Erythroblast (primary cell): ENCODE measurements at regions not wholly inside any gene's neighbourhood (a gene's known extent, or its start where the extent isn't known, plus 50 kb on each side); places are given as distances from the start of the nearest gene placed in this dataset.
A peak's percentile ranks its signal among the peaks of the same experiment; 100 is the strongest.

Source experiments
- DNase-seq, 2 experiments: peaks; one replicate each; lab custom pipeline; 2025; lab: John Stamatoyannopoulos, UW
- GATA1 ChIP-seq: IDR thresholded peaks from 2 replicates; pipeline ENCODE4 v1.6.1; 2011; ENCODE audit warnings: low read depth, mild to moderate bottlenecking, control low read depth, low read length, moderate library complexity
- POLR2A ChIP-seq: IDR thresholded peaks from 2 replicates; pipeline ENCODE4 v1.6.1; 2011; ENCODE audit warnings: mild to moderate bottlenecking, low read length

DNA sequence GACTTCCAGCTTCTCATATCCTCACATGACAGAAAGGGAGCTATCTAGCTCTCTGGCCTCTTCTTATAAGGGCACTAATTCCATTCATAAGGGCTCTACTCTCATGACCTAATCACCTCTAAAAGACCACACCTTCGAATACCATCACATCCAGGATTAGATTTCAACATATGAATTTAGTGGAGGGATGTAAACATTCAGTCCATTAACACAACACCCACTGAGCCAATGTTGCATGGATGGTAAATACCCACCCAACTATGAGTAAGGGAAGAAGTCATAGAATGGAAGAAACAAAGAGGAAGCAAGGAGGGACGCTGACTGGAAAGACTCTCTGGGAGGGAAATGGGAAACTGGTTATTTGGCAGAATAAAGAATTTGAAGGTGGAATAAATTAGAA lies 112.6 kb upstream of the CCDC112 start:
- TF ChIP-seq POLR2A (no peak), GATA1 (no peak)
- no peak for DNase-seq

- no peak for TF ChIP-seq GATA1
- no peak for TF ChIP-seq POLR2A
- DNase-seq: no peak
These were observed 106.5 kb upstream of the CCDC112 start for GRCh38 chr5:115402822-115403577.

- DNase-seq: no peak
- TF ChIP-seq POLR2A (no peak), GATA1 (no peak)
These were observed 105.6 kb upstream of the CCDC112 start for GRCh38 chr5:115402092-115402491.

- no peak for DNase-seq
- no peak for TF ChIP-seq POLR2A
- TF ChIP-seq GATA1: no peak
These were observed 102.3 kb upstream of the CCDC112 start for GRCh38 chr5:115398719-115399118.

- TF ChIP-seq POLR2A (no peak), GATA1 (no peak)
- DNase-seq: no peak
These were observed 100.2 kb upstream of the CCDC112 start for GRCh38 chr5:115396688-115397087.

GRCh38 chr5:115396081-115396480 lies 99.6 kb upstream of the CCDC112 start:
- DNase-seq: no peak
- TF ChIP-seq POLR2A (no peak), GATA1 (no peak)

GRCh38 chr5:115394531-115394930 lies 98.1 kb upstream of the CCDC112 start:
- DNase-seq: no peak
- TF ChIP-seq GATA1 (no peak), POLR2A (no peak)

- no peak for TF ChIP-seq POLR2A
- TF ChIP-seq GATA1: no peak
- no peak for DNase-seq
These were observed 96.8 kb upstream of the CCDC112 start for GRCh38 chr5:115393239-115393638.

DNA sequence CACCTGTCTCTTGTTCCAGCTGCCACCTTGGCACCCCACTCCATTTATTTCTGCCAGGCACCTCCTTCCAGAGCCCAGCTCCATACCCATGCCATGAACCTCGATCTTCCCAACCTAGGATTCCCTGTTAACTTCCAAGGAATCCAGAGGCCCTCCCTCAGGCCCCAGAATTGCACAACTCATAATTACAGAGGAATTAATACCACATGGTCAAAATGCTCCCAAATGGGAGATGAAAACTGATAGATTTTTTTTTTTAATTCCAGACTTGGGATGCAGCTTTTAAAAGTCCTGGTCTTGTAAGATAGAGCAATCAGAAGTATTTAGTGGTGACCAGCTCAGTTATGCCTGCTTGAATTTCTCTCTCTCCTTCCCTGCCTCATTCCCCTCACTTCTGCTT lies 96.2 kb upstream of the CCDC112 start:
- TF ChIP-seq POLR2A: no peak
- no peak for TF ChIP-seq GATA1
- DNase-seq: no peak

DNA sequence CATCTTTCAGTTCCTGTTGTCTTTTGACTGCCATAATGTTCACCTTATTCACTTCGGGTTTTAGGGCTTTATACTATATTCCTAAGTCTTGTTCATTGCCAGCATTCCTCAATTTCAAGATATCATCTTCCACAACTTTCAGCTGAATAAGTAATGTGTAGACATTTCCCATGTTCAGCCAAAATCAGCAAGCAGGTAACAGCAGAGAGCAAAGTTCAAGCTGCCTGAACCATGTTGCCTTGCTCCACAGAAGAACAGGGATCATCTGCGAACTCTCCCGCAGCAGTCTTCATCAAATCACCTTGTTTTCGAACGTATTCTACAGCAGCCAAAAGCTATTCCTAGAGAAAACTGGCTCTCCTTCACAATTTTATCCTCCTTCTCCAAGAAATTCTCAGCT lies 95.3 kb upstream of the CCDC112 start:
- DNase-seq: no peak
- no peak for TF ChIP-seq GATA1
- no peak for TF ChIP-seq POLR2A

GRCh38 chr5:115389799-115390382 lies 93.4 kb upstream of the CCDC112 start:
- no peak for TF ChIP-seq GATA1
- TF ChIP-seq POLR2A: no peak
- peak; percentile 6 to 28 for DNase-seq

- TF ChIP-seq GATA1 (no peak), POLR2A (no peak)
- peak in 1 of 2 experiments; percentile 28 for DNase-seq
These were observed 92.8 kb upstream of the CCDC112 start for GRCh38 chr5:115389034-115389798.

GRCh38 chr5:115388240-115388639 lies 91.8 kb upstream of the CCDC112 start:
- DNase-seq: peak in 1 of 2 experiments; percentile 4
- TF ChIP-seq POLR2A (no peak), GATA1 (no peak)

DNA sequence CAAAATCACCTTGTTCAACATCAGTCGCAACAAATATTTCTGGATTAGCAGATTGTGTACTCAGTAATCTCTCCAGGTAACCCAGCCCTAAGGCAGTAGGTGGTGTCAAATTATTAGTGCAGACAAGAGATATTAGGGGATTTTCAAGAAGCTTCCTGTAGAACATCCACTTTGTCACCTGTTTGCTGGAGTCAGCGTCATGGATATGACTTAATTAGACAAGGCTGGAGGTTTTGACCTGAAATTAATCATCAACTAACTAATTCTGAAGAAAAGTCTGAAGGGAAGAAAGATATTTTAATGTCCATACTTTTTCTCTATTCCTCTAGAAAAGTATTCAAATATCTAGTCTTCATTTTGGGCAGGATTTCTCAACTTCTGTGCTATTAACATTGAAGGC lies 91.4 kb upstream of the CCDC112 start:
- no peak for DNase-seq
- no peak for TF ChIP-seq GATA1
- no peak for TF ChIP-seq POLR2A
